GM12872 (cell line): ENCODE measurements at regions not wholly inside any gene's neighbourhood (a gene's known extent, or its start where the extent isn't known, plus 50 kb on each side); places are given as distances from the start of the nearest gene placed in this dataset.

Experiments
- TF ChIP-seq, protein P1 (sequence below): IDR thresholded peaks from 3 replicates; pipeline ENCODE4 v1.5.1; 2011; ENCODE audit warnings: low read depth, mild to moderate bottlenecking, low read length, moderate library complexity; ENCODE audit not compliant: insufficient read depth

DNA sequence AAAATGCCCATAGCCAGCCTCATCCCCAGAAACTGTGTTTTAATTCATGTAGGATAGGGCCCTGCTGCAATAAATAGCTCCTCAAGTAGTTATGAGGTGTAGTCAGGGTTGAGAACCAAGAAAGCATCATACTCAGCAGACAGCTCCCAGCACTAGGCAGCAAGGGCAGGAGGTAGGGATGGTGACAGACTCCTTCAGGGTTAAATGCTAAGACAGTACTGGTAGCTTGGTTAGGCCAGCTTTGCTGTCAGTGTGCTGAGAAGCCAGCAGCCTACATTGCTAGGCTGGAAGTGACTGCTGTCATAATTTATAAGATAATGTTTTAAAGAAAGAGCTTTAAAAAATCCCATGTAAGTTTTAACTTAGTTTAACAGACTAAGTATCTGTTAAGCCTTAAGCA is 113.9 kb upstream of the IMMP2L start:
- TF ChIP-seq, protein P1, sequence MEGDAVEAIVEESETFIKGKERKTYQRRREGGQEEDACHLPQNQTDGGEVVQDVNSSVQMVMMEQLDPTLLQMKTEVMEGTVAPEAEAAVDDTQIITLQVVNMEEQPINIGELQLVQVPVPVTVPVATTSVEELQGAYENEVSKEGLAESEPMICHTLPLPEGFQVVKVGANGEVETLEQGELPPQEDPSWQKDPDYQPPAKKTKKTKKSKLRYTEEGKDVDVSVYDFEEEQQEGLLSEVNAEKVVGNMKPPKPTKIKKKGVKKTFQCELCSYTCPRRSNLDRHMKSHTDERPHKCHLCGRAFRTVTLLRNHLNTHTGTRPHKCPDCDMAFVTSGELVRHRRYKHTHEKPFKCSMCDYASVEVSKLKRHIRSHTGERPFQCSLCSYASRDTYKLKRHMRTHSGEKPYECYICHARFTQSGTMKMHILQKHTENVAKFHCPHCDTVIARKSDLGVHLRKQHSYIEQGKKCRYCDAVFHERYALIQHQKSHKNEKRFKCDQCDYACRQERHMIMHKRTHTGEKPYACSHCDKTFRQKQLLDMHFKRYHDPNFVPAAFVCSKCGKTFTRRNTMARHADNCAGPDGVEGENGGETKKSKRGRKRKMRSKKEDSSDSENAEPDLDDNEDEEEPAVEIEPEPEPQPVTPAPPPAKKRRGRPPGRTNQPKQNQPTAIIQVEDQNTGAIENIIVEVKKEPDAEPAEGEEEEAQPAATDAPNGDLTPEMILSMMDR, result no peak

DNA sequence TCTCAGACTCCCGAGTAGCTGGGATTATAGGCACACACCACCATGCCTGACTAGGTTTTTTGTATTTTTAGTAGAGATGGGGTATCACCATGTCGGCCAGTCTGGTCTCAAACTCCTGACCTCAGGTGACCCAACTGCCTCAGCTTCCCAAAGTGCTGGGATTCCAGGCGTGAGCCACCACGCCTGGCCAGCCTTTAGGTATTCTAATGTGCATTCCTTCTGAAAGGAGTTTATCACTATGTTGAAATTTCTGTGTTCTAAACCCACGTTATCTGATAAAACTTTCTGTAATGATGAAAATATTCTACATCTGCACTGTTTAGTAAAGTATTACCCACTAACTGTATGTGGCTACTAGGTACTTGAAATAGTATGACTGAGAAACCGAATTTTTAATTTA is 110.6 kb upstream of the IMMP2L start:
- TF ChIP-seq, protein P1, result no peak

DNA sequence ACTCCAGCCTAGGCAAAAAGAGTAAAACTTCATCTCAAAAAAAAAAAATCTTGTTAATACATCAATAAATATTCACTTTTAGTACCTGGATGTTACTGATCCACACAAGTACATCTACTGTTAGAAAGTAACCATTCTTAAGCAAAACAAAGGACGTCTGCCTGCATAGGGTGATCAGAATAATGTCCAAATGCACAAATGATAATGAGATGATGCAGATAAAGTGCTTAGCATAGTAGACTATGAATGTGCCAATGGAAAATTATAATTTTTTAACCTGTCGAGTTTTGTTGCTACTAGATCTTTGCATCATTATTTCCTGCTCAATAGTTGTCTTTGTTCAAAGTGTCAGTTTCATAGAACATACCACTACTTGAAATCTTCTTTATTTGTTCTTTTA is 109.6 kb upstream of the IMMP2L start:
- TF ChIP-seq, protein P1, result no peak

DNA sequence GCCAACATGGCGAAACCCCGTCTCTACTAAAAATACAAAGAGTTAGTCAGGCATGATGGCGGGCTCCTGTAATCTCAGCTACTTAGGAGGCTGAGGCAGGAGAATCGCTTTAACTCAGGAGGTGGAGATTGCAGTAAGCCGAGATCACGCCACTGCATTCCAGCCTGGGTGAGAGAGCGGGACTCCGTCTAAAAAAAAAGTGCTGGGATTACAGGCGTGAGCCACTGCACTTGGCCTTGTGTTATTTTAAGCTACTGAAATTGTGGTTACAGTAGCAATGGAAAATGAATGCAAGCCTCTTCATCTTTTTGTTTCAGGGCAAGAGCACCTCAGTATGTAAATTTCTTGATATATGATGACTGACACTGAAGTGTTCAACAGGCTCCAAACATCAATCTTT is 106.4 kb upstream of the IMMP2L start:
- TF ChIP-seq, protein P1, result no peak

DNA sequence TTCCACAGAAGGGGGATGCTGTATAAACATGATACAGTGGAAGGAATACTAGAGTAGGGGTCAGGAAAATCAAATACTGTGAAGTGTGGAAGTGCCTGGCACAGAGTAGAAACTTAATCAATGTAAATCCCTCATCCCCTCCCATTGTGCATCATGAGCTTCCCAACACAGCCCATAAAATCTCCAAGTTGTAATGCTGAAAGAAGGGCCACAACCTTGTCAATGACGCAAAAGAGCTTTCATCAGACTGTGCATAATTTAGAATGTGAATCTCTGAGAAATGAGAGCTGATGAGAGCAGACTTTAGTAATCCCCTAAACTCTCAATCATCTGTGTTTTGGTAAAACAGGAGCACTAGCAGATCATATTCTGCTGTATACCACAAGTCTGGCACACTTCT is 105.2 kb upstream of the IMMP2L start:
- TF ChIP-seq, protein P1, result no peak

DNA sequence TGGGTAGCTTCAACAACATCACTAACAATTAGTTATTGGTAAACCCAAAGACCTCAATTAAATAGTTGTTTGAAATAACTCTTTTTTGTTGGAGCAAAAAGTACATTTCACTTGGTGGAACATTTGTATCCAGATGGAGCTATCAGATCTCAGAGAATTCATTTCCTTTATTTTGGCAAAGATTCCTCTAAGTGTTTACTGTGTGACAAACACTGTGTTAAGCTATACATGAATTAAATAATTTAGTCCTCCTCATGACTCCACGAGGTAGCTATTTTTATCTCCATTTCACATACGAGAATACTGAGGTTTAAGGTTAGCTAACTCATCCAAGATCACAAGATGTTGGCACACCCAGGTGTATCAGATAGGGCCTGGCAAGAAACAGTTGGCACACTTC is 104.0 kb upstream of the IMMP2L start:
- TF ChIP-seq, protein P1, result no peak

DNA sequence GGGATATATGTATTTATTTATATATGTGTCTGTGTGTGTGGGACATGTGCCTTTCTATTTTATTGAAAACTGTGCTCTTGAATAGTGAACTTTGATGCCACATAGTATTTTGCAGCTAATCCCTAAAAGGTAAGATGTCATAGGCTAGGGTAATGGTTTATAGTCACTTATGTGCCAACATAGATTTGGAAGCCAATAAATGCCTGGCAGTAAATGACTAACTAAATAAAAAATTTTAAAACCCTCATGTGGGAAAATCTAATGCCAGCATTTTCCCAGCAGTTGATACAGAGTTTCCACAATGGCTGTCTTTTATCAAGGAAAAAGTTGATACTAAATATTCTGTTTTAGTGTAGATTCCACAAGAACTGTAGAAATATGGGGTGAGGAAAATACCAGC is 101.5 kb upstream of the IMMP2L start:
- TF ChIP-seq, protein P1, result no peak

DNA sequence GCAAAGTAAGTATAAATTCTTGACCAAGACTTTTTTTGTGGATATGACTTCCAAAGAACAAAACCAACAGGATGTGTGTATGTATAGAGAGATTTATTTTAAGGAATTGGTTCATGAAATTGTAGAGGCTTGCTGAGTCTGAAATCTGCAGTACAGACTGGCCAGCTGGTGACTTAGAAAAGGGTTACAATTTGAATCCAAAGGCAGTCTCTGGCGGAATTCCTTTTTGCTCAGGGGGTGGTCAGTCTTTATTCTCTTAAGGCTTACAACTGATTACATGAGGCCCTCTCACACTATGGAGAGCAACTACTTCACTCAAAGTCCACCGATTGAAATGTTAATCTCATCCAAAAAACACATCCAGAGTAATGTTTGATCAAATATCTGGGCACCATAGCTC is 100.1 kb upstream of the IMMP2L start:
- TF ChIP-seq, protein P1, result no peak
